ENCODE measurements at regions not wholly inside any gene's neighbourhood (a gene's known extent, or its start where the extent isn't known, plus 50 kb on each side); places are given as distances from the start of the nearest gene placed in this dataset.

GRCh38 chr1:234975941-234976860 lies 152.4 kb downstream of the TOMM20 start:
- no peak for DNase-seq (ENCODE audit: low read depth)

DNA sequence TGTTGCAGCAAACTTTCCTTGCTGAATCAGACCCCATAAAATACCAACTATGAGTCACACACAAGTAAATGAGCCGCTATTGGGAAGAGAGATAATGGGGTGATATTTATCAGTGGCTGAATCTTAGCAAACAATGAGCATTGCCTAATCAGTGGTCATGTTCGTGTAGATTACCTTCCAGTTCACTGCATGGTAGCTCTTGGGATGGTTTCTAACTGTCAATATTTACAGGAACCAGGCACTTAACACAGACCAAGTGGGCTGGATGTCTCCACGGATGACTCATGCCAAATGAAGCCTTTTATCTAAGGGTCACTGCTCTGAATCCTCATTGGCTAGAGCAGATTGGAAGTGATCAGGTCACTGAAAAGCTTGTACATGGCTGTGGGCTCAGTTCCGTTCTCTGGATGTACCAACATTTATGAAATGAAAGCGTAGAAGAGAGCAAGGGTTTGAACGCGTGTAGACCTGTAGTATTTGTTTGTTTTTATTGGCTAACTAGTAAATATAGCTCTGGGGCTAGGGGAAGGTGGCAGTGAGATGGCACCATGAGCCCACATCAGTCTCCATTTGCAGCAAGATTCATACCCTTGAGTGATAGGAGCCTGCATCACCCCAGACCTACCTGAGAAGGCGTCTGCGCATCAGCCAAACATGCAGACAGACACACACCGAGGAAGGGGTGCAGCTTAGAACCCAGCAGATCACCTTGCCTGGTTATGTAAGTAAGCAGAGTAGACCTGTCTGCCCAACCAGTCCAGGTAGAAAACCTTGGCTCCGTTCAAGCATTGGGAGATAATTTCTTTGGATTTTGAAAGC lies 153.3 kb downstream of the TOMM20 start:
- peak; percentile 96 for DNase-seq (ENCODE audit: low read depth)

GRCh38 chr1:234973426-234974250 lies 155.0 kb downstream of the TOMM20 start:
- DNase-seq (ENCODE audit: low read depth) = no peak

- DNase-seq (ENCODE audit: low read depth) = peak; percentile 78
Observed at GRCh38 chr1:234972411-234973191, 156.0 kb downstream of the TOMM20 start.

DNA sequence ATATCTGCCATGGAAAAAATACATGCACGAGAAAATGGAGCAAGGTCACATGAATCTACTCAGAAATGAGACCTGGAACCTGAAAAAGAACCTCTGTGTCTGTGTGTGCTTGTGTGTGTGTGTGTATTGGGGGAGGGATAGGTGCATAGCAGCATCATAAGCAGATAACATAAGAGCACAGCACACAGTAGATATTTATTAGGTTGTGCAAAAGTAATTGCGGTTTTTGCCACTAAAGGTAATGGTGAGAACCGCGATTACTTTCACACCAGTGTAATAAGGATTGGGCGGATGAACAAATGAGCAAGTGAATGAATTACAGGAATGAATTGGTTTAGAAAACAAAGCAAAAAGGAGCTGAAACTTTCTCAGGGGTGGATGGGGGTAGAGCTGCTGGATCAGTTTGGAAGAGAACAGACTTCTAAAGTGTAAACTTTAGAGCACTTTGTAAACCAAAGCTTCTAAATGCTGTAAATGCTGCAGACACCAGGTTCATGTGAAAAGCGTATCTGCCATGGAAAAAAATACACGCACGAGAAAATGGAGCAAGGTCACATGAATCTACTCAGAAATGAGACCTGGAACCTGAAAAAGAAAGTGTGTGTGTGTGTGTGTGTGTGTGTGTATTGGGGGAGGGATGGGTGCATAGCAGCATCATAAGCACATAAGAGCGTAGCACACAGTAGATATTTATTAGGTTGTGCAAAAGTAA lies 156.9 kb downstream of the TOMM20 start:
- DNase-seq (ENCODE audit: low read depth) = no peak

DNA sequence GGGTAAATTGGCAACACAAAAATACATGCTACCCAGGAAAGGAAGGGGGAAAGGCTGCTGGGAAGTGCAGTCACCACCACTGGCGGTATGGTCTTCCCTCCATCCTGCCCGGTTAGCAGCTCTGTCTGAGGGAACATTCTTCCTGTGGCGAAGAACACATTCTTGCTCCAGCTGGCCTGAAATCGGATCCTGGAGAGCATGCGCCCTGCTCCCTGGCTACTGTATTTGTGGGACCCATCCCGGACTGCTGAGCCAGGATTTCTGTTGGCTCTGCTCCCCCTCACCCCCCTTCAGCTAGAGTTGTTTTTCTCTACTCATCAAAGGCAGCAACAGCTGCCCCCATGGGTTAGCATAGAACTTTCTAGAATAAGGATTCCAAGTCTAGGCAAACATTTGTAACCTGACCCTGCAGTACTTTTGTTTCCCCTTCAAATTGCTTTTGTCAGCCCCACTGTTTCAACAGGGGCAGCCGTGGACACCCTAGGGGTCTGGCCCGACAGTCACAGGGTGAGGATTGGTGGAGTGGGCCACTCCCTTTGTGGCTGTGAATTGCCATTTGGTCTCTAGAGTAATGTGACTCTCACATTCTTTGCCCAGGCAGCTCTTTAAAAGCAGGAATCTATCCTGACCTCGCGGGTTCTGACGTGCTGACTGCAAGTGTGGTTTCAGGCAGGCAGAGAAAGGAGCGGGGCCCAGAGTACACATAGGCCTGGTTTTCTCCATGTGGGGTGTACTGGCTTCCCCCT lies 157.7 kb downstream of the TOMM20 start:
- peak; percentile 94 for DNase-seq (ENCODE audit: low read depth)

DNA sequence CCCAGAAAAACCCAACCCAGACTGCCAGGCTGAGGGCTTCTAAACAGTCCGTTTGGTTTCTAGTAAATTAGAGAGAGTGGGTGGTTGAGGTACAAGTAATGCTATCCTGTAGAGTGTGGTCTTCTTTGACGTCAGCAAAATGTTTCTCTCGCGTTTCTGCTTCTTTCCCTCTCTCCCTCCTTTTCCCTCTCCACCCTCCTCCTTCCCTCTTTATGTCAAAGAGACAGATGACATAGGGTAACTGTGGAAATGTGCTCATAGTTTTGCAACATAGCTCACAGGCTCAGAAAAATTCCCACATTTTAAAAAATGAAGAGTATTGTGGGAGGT lies 158.3 kb downstream of the TOMM20 start:
- DNase-seq (ENCODE audit: low read depth) = peak; percentile 78

DNA sequence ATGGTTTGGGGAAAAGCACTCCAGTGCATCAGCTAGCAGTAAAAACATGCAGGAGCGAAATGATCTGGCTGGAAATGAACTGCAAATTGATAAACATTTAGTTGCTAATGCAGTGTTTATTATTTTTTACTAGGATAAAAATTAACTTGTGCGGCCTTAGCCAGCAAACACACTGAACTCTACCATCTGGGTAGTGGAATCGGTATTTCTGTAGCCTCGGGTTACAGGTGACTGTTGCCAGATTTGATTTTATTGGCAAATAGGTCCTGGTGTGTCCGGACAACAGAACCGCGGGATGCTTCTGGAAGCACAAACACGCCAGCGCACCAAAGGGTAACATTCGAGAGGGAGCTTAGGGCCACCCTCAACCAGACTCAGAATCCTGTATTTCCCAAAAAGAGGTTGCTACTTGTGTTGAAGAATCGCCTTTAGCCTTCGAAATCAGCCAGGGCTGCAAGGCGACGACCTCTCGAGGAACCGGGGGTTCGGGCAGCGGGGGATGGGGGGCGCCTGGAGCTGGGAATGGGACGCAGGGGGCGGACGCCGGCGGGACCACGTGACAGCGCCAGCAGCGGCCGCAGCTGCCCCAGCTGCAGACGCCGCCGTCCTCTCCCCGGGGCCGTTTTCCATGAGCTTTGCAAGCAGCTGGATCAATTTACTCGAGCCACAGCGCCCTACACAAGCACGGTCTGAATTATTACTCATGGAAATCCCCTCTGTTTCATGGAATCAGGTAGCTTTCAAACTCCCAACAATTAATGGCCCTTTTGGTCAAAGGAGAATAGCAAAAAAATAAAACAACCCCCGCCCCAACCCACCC lies 158.8 kb downstream of the TOMM20 start:
- DNase-seq (ENCODE audit: low read depth) = peak; percentile 89

GRCh38 chr1:234969011-234969441 lies 159.6 kb downstream of the TOMM20 start:
- no peak for DNase-seq (ENCODE audit: low read depth)

DNA sequence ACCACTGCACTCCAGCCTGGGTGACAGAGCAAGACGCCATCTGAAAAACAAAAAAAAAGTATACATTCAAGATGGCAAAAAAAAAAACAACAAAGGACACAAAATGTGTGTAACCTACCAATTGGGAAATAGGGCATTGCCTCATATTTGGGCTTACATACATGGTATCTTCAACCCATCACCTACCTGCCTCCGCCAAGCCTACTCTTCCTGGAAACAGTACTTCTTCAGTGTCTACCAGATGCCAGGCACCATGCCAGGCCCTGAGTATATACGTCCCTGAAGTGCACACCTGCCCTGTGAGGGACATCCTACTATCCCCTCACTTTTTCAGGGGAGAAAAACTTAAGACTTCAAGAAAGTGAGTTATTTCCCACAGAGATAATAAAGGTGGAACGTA lies 160.2 kb downstream of the TOMM20 start:
- no peak for DNase-seq (ENCODE audit: low read depth)

DNA sequence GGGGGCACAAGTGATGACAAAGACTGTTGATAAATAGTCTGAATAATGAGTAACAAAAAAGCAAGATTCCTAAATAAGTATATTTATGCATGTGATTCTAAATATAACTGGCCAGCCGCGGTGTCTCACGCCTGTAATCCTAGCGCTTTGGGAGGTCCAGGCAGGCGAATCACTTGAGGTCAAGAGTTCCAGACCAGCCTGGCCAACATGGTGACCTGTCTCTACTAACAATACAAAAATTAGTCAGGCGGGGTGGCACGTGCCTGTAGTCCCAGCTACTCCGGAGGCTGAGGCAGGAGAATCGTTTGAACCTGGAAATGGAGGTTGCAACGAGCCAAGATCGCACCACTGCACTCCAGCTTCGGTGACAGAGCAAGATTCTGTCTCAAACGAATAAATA lies 161.5 kb downstream of the TOMM20 start:
- no peak for DNase-seq (ENCODE audit: low read depth)

DNA sequence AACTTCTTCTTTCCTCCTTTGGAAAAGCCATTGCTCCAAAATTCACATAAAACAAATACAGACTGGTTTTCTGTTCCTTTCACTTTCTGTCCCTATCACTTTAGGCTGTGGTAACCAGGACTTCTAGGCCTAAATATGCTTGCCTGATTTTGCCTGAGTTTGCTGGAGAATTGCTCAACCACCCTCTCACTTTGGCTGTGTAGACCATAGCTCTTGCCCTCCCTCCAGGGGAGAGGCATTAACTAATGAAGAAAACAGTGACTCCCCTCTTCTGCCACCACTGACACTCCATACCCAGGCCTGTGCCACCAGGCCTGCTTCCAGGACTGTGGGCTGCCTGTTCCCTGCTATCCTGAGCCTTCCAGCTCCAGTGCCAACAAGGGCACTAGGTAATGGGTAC lies 163.5 kb downstream of the TOMM20 start:
- DNase-seq (ENCODE audit: low read depth) = no peak

- no peak for DNase-seq (ENCODE audit: low read depth)
Observed at GRCh38 chr1:234963904-234964702, 164.5 kb downstream of the TOMM20 start.

DNA sequence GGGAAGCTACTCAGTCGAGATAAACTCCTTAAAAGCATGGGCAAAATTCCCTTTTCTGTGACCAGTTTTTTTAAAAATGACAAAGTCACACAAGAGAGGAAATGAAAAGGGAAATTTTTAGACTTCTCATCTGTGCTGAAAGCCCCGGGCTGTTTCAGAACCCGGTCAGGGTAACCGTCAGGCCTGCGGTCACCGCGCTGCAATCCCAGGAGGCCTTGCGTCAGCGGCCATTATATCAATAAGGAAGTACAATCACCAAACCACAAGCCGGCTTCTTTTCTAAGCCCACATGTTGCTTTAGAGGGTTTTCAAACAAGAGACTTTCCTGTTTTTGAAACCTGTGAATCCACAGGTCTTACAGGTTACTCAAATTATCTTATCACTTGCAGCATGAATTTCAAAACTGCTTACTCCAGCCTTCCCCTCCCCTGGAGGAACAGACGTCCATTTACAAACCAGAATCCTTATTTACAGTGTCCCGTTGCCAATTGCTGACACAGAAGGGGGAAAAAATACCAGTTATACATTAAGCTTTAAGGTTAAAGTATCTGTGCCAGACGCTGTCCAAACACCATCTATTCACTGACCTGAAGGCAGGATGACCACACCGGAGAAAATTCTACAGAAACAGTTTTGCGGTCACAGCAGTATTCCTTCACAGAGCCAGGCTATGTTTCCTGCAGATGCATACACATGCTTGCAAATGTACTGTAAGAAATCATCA lies 165.3 kb downstream of the TOMM20 start:
- DNase-seq (ENCODE audit: low read depth) = peak; percentile 98

DNA sequence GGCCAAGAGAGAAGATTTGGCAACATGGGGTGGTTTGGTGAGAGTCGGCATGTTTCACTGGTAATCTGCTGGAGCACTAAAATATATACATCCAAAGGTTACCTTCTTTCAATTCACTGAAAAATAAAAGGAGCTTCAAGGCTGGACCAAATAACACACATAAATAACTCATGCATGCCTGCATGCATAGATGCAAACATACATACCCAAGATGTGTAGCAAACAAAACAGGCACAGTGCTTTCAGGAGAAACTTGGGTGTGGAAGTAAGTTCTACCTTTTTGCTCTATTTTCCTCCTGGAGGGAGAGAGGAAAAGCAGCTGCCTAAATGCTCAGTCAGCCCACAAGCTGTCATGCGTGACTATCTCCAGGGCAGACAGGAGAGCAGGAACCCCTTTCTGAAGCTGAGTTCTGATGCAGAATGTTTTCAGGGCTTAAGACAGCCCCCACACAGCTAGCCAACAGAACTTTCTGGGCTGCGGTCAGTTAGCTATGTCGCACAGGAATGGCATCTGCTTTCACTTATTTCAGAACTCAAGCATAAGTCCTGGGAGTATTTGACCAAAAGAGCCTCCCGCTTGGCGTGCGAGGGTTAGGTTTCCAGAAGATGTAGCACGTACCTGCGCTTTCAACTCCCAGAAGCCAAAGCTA lies 166.2 kb downstream of the TOMM20 start:
- DNase-seq (ENCODE audit: low read depth) = peak; percentile 98

- DNase-seq (ENCODE audit: low read depth) = peak; percentile 78
Observed at GRCh38 chr1:234961456-234962339, 166.9 kb downstream of the TOMM20 start.

Measured in Daoy (cell line).